ENCODE measurements at regions not wholly inside any gene's neighbourhood (a gene's known extent, or its start where the extent isn't known, plus 50 kb on each side); places are given as distances from the start of the nearest gene placed in this dataset.

DNA sequence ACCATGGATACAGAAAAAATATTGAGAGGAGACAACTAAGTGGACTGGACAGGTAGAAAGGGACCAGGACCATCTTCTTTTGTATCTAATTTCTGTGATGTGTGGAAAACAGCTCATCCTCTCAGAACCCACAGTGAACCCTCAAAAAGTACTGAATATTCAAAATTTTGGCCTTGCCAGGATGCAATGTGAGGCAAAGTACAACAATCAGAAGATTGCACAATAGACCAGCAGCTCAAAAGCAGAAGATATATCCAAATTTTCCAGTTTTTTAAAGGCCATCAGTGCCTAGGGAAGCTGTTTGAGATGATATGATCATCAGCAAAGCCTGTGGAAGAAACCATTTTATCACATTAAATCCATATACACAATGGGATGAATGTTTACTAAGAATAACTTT is 973.3 kb upstream of the MIR17HG start:
- FAIRE-seq = no peak

DNA sequence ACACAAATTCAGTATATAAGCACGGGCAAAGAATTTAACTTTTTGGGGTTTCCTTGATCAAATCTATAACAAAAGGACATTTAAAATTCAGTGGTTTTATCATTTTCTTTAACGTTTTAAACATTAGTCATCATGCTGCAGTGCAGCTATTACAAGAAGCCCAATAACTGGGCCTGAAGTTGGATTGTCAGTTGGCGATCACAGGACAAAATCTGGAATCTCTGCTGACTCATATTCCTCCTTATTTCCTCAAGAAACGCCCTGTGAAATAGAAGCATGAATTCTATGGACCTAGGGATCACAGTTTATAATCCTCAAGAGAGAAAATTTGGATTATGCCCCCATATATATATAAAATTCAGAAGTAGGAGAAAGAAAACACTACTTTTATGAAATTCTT is 971.6 kb upstream of the MIR17HG start:
- DNase-seq (ENCODE audit: insufficient read length, low spot score) (no peak), FAIRE-seq (no peak)
- TF ChIP-seq, protein P1, sequence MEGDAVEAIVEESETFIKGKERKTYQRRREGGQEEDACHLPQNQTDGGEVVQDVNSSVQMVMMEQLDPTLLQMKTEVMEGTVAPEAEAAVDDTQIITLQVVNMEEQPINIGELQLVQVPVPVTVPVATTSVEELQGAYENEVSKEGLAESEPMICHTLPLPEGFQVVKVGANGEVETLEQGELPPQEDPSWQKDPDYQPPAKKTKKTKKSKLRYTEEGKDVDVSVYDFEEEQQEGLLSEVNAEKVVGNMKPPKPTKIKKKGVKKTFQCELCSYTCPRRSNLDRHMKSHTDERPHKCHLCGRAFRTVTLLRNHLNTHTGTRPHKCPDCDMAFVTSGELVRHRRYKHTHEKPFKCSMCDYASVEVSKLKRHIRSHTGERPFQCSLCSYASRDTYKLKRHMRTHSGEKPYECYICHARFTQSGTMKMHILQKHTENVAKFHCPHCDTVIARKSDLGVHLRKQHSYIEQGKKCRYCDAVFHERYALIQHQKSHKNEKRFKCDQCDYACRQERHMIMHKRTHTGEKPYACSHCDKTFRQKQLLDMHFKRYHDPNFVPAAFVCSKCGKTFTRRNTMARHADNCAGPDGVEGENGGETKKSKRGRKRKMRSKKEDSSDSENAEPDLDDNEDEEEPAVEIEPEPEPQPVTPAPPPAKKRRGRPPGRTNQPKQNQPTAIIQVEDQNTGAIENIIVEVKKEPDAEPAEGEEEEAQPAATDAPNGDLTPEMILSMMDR (IDR thresholded peaks at IDR 0.05; ENCODE audit: insufficient read depth, missing control alignments) = no peak

More for the DNA sequence above, 973.3 kb upstream of the MIR17HG start:
- no peak for DNase-seq (ENCODE audit: insufficient read length, low spot score)
- TF ChIP-seq, protein P1 (IDR thresholded peaks at IDR 0.05; ENCODE audit: insufficient read depth, missing control alignments) = no peak

DNA sequence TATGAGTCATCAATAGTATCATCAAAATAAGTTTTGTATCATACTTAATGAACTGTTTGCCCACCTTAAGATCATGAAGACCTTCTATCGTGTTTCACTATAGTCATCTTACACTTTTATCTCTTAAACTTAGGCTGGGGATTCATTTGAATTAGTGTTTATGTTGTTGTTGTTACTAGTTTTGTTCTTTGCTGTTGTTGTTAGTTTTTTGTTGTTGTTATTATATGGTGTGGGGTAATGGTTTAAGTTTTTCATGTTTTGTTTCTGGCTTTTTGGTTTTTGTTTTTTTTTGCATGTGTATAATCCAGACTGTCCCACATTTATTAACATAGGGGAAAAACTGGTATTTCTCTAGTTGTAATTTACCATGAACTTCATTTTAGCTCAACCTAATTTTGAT is 965.1 kb upstream of the MIR17HG start:
- FAIRE-seq (no peak), DNase-seq (ENCODE audit: insufficient read length, low spot score) (no peak)
- TF ChIP-seq, protein P1 (IDR thresholded peaks at IDR 0.05; ENCODE audit: insufficient read depth, missing control alignments) = no peak

DNA sequence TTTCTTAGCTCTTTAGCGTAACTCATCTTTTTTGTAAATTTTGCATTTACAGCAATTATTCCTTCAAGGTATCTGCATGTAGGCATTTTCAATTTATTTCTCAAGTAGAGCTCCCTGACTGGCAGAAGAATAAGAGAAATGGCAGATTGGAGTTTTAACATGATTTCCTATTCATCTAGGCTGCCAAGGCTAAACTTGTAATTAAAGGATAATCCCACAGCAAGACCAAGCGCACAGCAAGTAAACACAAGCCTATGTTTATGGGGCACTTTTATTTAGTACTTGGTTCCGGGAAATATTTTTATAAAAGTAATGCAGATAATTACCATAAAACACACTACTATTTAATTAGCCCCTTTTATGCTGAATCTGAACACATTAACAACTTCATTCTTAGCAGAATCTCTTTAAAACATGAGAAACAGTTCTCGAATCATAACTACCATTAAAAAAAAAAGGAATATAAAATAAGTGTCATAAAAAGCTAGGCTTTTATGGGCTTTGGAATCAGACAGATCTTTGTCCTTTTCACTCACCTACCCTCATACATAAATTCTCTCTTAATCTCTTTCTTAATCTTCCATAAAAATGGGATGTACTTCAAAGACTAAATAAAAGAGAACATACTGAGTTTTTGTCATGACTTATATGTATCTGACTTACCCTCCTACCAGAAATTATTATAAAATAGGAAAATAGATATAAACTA is 961.6 kb upstream of the MIR17HG start:
- FAIRE-seq (peak; percentile 84), DNase-seq (ENCODE audit: insufficient read length, low spot score) (no peak)
- TF ChIP-seq, protein P1 (IDR thresholded peaks at IDR 0.05; ENCODE audit: insufficient read depth, missing control alignments) = no peak

DNA sequence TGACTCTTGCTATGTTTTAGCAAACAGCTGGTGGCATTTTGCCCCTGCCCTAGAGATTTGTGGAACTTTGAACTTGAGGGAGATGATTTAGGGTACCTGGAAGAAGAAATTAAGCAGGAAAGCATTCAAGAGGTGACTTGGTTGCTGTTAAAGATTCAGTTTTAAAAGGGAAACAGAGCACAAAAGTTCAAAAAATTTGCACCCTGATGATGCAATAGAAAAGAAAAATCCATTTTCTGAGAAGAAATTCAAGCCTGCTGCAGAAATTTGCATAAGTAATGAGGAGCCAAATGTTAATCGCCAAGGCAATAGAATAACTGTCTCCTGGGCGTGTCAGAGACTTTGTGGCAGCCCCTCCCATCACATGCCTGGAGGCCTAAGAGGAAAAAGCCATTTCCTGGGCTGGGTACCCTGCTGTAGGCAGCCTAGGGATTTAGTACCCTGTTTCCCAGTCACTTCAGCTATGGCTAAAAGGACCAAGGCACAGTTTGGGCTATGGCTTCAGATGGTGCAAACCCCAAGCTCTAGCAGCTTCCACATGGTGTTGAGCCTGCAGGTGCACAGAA is 958.5 kb upstream of the MIR17HG start:
- DNase-seq (ENCODE audit: insufficient read length, low spot score) (no peak), FAIRE-seq (no peak)
- TF ChIP-seq, protein P1 (IDR thresholded peaks at IDR 0.05; ENCODE audit: insufficient read depth, missing control alignments) = no peak

DNA sequence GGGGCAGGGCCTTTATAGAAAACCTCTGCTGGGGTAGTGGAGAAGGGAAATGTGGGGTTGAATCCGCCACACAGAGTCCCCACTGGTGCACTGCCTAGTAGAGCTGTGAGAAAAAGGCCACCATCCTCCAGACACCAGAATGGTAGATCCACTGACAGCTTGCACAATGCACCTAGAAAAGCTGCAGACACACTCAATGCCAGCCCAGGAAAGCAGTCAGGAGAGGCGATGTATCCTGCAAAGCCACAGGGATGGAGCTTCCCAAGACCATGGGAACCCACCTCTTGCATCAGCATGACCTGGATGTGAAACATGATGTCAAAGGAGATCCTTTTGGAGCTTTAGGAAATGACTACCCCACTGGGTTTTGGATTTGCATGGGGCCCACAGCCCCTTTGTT is 958.0 kb upstream of the MIR17HG start:
- TF ChIP-seq, protein P1 (IDR thresholded peaks at IDR 0.05; ENCODE audit: insufficient read depth, missing control alignments) = no peak
- FAIRE-seq (no peak), DNase-seq (ENCODE audit: insufficient read length, low spot score) (no peak)

DNA sequence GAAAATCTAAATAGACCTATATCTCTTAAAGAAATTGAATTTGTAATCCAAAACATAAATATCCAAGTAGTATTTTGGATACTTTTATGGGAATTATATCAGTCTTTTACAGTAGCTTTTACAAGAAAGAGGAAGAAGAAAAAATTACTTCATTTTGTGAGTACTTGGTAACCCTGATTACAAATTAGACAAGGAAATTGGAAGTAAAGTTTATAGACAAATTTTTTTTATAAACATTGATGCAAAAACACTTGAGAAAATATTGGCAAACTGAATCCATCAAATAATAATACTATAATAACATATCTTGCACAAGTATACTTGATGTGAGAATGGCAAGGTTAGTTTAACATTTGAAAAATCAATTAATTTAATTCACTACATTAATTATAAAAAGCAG is 954.1 kb upstream of the MIR17HG start:
- TF ChIP-seq, protein P1 (IDR thresholded peaks at IDR 0.05; ENCODE audit: insufficient read depth, missing control alignments) = no peak
- FAIRE-seq = no peak
- DNase-seq (ENCODE audit: insufficient read length, low spot score) = no peak
